B cell (primary cell): ENCODE measurements at regions not wholly inside any gene's neighbourhood (a gene's known extent, or its start where the extent isn't known, plus 50 kb on each side); places are given as distances from the start of the nearest gene placed in this dataset.

Source experiments
- ATAC-seq: fragments of 200-7000 bp; cut with Tn5 transposase; one replicate; pipeline ENCODE4 v1.10.0; 2021; ENCODE audit warnings: low read depth, mild to moderate bottlenecking, moderate number of reproducible peaks, moderate library complexity
- CTCF ChIA-PET: fragments of 350-600 bp; sonication (Branson Sonifier 250); formaldehyde crosslinking; loops from one replicate; lab custom pipeline; 2021; ENCODE audit warnings: antibody characterized with exemption, inconsistent platforms; lab: Charles Lee
- POLR2A ChIA-PET: fragments of 350-600 bp; sonication (Branson Sonifier 250); formaldehyde crosslinking; loops from one replicate; lab custom pipeline; 2021; ENCODE audit warnings: antibody characterized with exemption; lab: Charles Lee
- DNase-seq: peaks from one replicate; pipeline ENCODE4 v3.0.0; 2013
- H2AFZ ChIP-seq: 2 replicates; pipeline ENCODE4 v1.6.1; 2012; ENCODE audit warnings: mild to moderate bottlenecking, low read depth, low read length; ENCODE audit not compliant: insufficient read depth, poor library complexity, severe bottlenecking
- H3K27ac ChIP-seq, 2 donors: 1 replicate in 1 of 2; 2 replicates in 1 of 2; pipeline ENCODE4 v1.5.1; 2012 to 2013; ENCODE audit warnings: low read length in 2 of 2, mild to moderate bottlenecking in 2 of 2, moderate library complexity in 1 of 2
- H3K27me3 ChIP-seq, 4 experiments: fragments of 200-600 bp in 1 of 4; sonication (generic) in 1 of 4; replicated peaks in 1 of 4; 1 replicate in 2 of 4; 2 replicates in 2 of 4; pipeline versions ENCODE4 v1.6.1 to v1.7.0; 2013 to 2016; ENCODE audit warnings: low read length in 3 of 4, mild to moderate bottlenecking in 2 of 4, mixed read lengths in 1 of 4, moderate library complexity in 1 of 4; ENCODE audit not compliant: insufficient read depth in 4 of 4, control insufficient read depth in 3 of 4; ENCODE audit errors: control extremely low read depth in 1 of 4
- H3K36me3 ChIP-seq, 2 experiments: replicated peaks in 1 of 2; 1 replicate in 1 of 2; 2 replicates in 1 of 2; pipeline versions ENCODE4 v1.6.1 to v1.7.1; 2013; ENCODE audit warnings: low read length in 1 of 2; ENCODE audit not compliant: insufficient read depth in 2 of 2, control insufficient read depth in 1 of 2; ENCODE audit errors: control extremely low read depth in 1 of 2, extremely low read depth in 1 of 2
- H3K4me1 ChIP-seq, 2 donors: fragments of 200-600 bp in 1 of 2; sonication (generic) in 1 of 2; 1 replicate in 1 of 2; 2 replicates in 1 of 2; pipeline versions ENCODE4 v1.5.1 to v1.6.1; 2013 to 2017; ENCODE audit warnings: low read length in 2 of 2; ENCODE audit not compliant: control insufficient read depth in 2 of 2, insufficient read depth in 2 of 2
- H3K4me2 ChIP-seq: replicated peaks from 2 replicates; pipeline ENCODE3; 2012; ENCODE audit warnings: mild to moderate bottlenecking, low read depth, low read length; ENCODE audit not compliant: poor library complexity, severe bottlenecking
- H3K4me3 ChIP-seq, 5 experiments: fragments of 200-600 bp in 1 of 5; sonication (generic) in 1 of 5; 1 replicate in 3 of 5; 2 replicates in 2 of 5; pipeline versions ENCODE4 v1.5.1 to v1.7.0; 2011 to 2016; ENCODE audit warnings: low read length in 4 of 5, mild to moderate bottlenecking in 4 of 5, low read depth in 2 of 5, control low read depth in 1 of 5, moderate library complexity in 1 of 5; ENCODE audit not compliant: insufficient read depth in 1 of 5; ENCODE audit errors: control extremely low read depth in 1 of 5, extremely low read depth in 1 of 5
- H3K79me2 ChIP-seq: fragments of 200-600 bp; sonication (generic); one replicate; pipeline ENCODE4 v1.6.0; 2016; ENCODE audit warnings: low read length; ENCODE audit not compliant: control insufficient read depth, insufficient read depth
- H3K9ac ChIP-seq: fragments of 200-600 bp; sonication (generic); 2 replicates; pipeline ENCODE4 v1.6.1; 2017; ENCODE audit warnings: mild to moderate bottlenecking, low read length, moderate library complexity
- H3K9me3 ChIP-seq, 3 donors: one replicate each; pipeline versions ENCODE4 v1.6.1 to v1.7.1; 2013; ENCODE audit warnings: low read length in 2 of 3; ENCODE audit not compliant: control insufficient read depth in 2 of 3, insufficient read depth in 1 of 3; ENCODE audit errors: control extremely low read depth in 1 of 3
- H4K20me1 ChIP-seq: 2 replicates; pipeline ENCODE4 v1.6.0; 2012; ENCODE audit warnings: mild to moderate bottlenecking, low read length; ENCODE audit not compliant: insufficient read depth, control insufficient read depth, poor library complexity, severe bottlenecking
- H3K27ac Mint-ChIP-seq: one replicate; pipeline ENCODE4 v1.8.0; 2021; ENCODE audit warnings: mixed read lengths
- H3K27me3 Mint-ChIP-seq: one replicate; pipeline ENCODE4 v1.8.0; 2021; ENCODE audit warnings: mixed read lengths
- H3K4me1 Mint-ChIP-seq: one replicate; pipeline ENCODE4 v1.8.0; 2021; ENCODE audit warnings: mixed read lengths
- H3K4me3 Mint-ChIP-seq: one replicate; pipeline ENCODE4 v1.8.0; 2021; ENCODE audit warnings: mixed read lengths
- H3K9me3 Mint-ChIP-seq: one replicate; pipeline ENCODE4 v1.8.0; 2022; ENCODE audit warnings: mixed read lengths; ENCODE audit not compliant: insufficient read depth
- CTCF ChIP-seq: fragments of 200-600 bp; IDR thresholded peaks from one replicate; pipeline ENCODE4 v1.8.0; 2022; ENCODE audit warnings: antibody characterized with exemption, mild to moderate bottlenecking
- EZH2 ChIP-seq: IDR thresholded peaks from 2 replicates; pipeline ENCODE4 v1.6.1; 2012; ENCODE audit warnings: borderline replicate concordance, low read depth, mild to moderate bottlenecking, moderate library complexity, low read length; ENCODE audit not compliant: insufficient read depth, poor library complexity, severe bottlenecking
- WGBS: methylation state at CpG from one replicate; pipeline ENCODE4 v1.1.5; 2013; ENCODE audit warnings: missing lambda C conversion rate; ENCODE audit not compliant: insufficient coverage; 5-methylcytosine and 5-hydroxymethylcytosine counted together
- intact Hi-C: fragments of 100-400 bp; cut with micrococcal nuclease; formaldehyde crosslinking; loops from one replicate; pipeline ENCODE4 v1.10.0; 2022

GRCh38 chr13:104683789-104684188, 1617.6 kb upstream of the SLC10A2 start:
- Mint-ChIP-seq H3K4me1 (no peaks in the 10 kb centered on the region), H3K27ac (no peak overlapping the region), H3K4me3 (no peak overlapping the region), H3K27me3 (no peaks in the 10 kb centered on the region), H3K9me3 (no peaks in the 10 kb centered on the region)
- ATAC-seq (no peak), DNase-seq (no peak)
- H2AFZ ChIP-seq = no peak overlapping the region
- H4K20me1 ChIP-seq = no peaks in the 10 kb centered on the region
- H3K4me3 ChIP-seq = no peak overlapping the region
- POLR2A ChIA-PET = no interaction called here
- no peaks in the 10 kb centered on the region for H3K79me2 ChIP-seq
- intact Hi-C loops = no loop called here
- TF ChIP-seq CTCF (no peak), EZH2 (no peak)
- H3K36me3 ChIP-seq = no peaks in the 10 kb centered on the region
- no peaks in the 10 kb centered on the region for H3K4me1 ChIP-seq
- no peak overlapping the region for H3K4me2 ChIP-seq
- no peaks in the 10 kb centered on the region for H3K27me3 ChIP-seq
- H3K9ac ChIP-seq = no peak overlapping the region
- no peak overlapping the region for H3K27ac ChIP-seq
- no peaks in the 10 kb centered on the region for H3K9me3 ChIP-seq
- CTCF ChIA-PET = no interaction called here

- Histone ChIP-seq H3K9me3 (no peaks in the 10 kb centered on the region), H3K27me3 (no peaks in the 10 kb centered on the region), H3K27ac (no peak overlapping the region), H2AFZ (no peak overlapping the region), H3K4me3 (no peak overlapping the region), H3K9ac (no peak overlapping the region), H3K4me2 (no peak overlapping the region), H3K36me3 (no peaks in the 10 kb centered on the region), H4K20me1 (no peaks in the 10 kb centered on the region), H3K79me2 (no peaks in the 10 kb centered on the region), H3K4me1 (no peaks in the 10 kb centered on the region)
- H3K9me3 Mint-ChIP-seq = peaks cover 2% of the 10 kb centered on the region
- ChIA-PET POLR2A (no interaction called here), CTCF (no interaction called here)
- intact Hi-C loops = no loop called here
- no peak overlapping the region for H3K27ac Mint-ChIP-seq
- ATAC-seq = no peak
- no peaks in the 10 kb centered on the region for H3K4me1 Mint-ChIP-seq
- H3K4me3 Mint-ChIP-seq = no peak overlapping the region
- 85% methylated on average over 4 of the region's 5 CpGs for WGBS
- no peaks in the 10 kb centered on the region for H3K27me3 Mint-ChIP-seq
- TF ChIP-seq CTCF (no peak), EZH2 (no peak)
- DNase-seq = no peak
Observed at GRCh38 chr13:104678161-104678560, 1611.9 kb upstream of the SLC10A2 start.
